GM12878 (cell line): ENCODE measurements at regions not wholly inside any gene's neighbourhood (a gene's known extent, or its start where the extent isn't known, plus 50 kb on each side); places are given as distances from the start of the nearest gene placed in this dataset.

Experiments
- ATAC-seq: fragments of 200-7000 bp; cut with Tn5 transposase; 3 replicates; pipeline ENCODE4 v1.9.1; 2020; ENCODE audit warnings: mild to moderate bottlenecking, moderate library complexity
- BruUV-seq: library from RNA; stranded (reverse); fragments of 400-500 nt; replicated peaks from 2 replicates; lab custom pipeline; 2021; lab: Mats Ljungman, UMichigan
- CTCF ChIA-PET: fragments of 300-600 bp; sonication (Branson Sonifier 250); formaldehyde crosslinking; extraction: SDS; loops from one replicate; lab custom pipeline; 2021; ENCODE audit warnings: inconsistent platforms; lab: Yijun Ruan, JAX
- POLR2A ChIA-PET: fragments of 350-600 bp; formaldehyde crosslinking; extraction: SDS; loops from one replicate; lab custom pipeline; 2021; ENCODE audit warnings: inconsistent platforms; lab: Charles Lee
- RAD21 ChIA-PET: fragments of 300-600 bp; sonication (Branson Sonifier 250); formaldehyde crosslinking; loops from one replicate; lab custom pipeline; 2023; ENCODE audit warnings: antibody characterized with exemption; ENCODE audit not compliant: unreplicated experiment; lab: Charles Lee
- SMC1A ChIA-PET: fragments of 300-600 bp; sonication (Branson Sonifier 250); formaldehyde crosslinking; loops from one replicate; lab custom pipeline; 2023; ENCODE audit not compliant: unreplicated experiment, uncharacterized antibody; lab: Charles Lee
- DNase-seq: peaks from one replicate; pipeline ENCODE4 v3.0.0-alpha.2; 2011; ENCODE audit warnings: low read depth, low spot score
- FAIRE-seq: peaks from 3 replicates; lab custom pipeline; 2011; peaks lifted over from hg19 to GRCh38; lab: Jason Lieb, UNC
- H2AFZ ChIP-seq: 2 replicates; pipeline ENCODE4 v1.6.0; 2011; ENCODE audit warnings: low read depth, low read length, control low read depth; ENCODE audit not compliant: control insufficient read depth
- H3K27ac ChIP-seq: 2 replicates; pipeline ENCODE4 v1.5.1; 2011; ENCODE audit warnings: control low read depth; ENCODE audit not compliant: control insufficient read depth, insufficient read depth
- H3K27me3 ChIP-seq, 2 experiments: replicated peaks in 1 of 2; 2 replicates each; pipeline versions ENCODE4 v1.6.0 to v1.6.1; 2011; ENCODE audit warnings: low read length in 1 of 2; ENCODE audit not compliant: control insufficient read depth in 2 of 2, insufficient read depth in 2 of 2
- H3K36me3 ChIP-seq, 2 experiments: 2 replicates each; pipeline ENCODE4 v1.5.1; 2011; ENCODE audit warnings: low read length in 1 of 2; ENCODE audit not compliant: control insufficient read depth in 2 of 2, insufficient read depth in 2 of 2
- H3K4me1 ChIP-seq: 2 replicates; pipeline ENCODE4 v1.6.1; 2011; ENCODE audit warnings: mild to moderate bottlenecking, low read length, moderate library complexity, mixed read lengths; ENCODE audit not compliant: control insufficient read depth, insufficient read depth
- H3K4me2 ChIP-seq: 2 replicates; pipeline ENCODE4 v1.6.0; 2011; ENCODE audit warnings: control low read depth; ENCODE audit not compliant: control insufficient read depth, insufficient read depth
- H3K4me3 ChIP-seq: fragments of 200-600 bp; sonication (generic); 2 replicates; pipeline ENCODE4 v1.5.1; 2016
- H3K79me2 ChIP-seq: 2 replicates; pipeline ENCODE4 v1.6.0; 2011; ENCODE audit warnings: low read length; ENCODE audit not compliant: control insufficient read depth, insufficient read depth
- H3K9ac ChIP-seq: 2 replicates; pipeline ENCODE4 v1.8.0; 2011; ENCODE audit warnings: low read length, control low read depth, mixed read lengths; ENCODE audit not compliant: control insufficient read depth, insufficient read depth
- H3K9me3 ChIP-seq: replicated peaks from 3 replicates; pipeline ENCODE4 v1.5.1; 2011; ENCODE audit warnings: mild to moderate bottlenecking, low read length; ENCODE audit not compliant: control insufficient read depth, insufficient read depth
- H4K20me1 ChIP-seq: 2 replicates; pipeline ENCODE4 v1.6.0; 2011; ENCODE audit not compliant: control insufficient read depth, insufficient read depth
- BRCA1 ChIP-seq: IDR thresholded peaks from 2 replicates; pipeline ENCODE4 v1.6.1; 2011; ENCODE audit warnings: low read depth, low read length, improper control_type of control experiment
- CHD4 ChIP-seq: fragments of 200-600 bp; sonication (generic); IDR thresholded peaks from 2 replicates; pipeline ENCODE4 v1.6.1; 2016; ENCODE audit warnings: mild to moderate bottlenecking
- CREM ChIP-seq: IDR thresholded peaks from 2 replicates; pipeline ENCODE4 v1.6.1; 2014; ENCODE audit warnings: antibody characterized with exemption, low read depth
- ESRRA ChIP-seq: IDR thresholded peaks from 2 replicates; pipeline ENCODE4 v1.6.1; 2012; ENCODE audit warnings: mild to moderate bottlenecking, low read length, improper control_type of control experiment
- HSF1 ChIP-seq: fragments of 150-350 bp; IDR thresholded peaks from 2 replicates; pipeline ENCODE4 v1.6.1; 2014; ENCODE audit warnings: mild to moderate bottlenecking, low read depth, low read length
- IKZF2 ChIP-seq, 2 experiments: fragments of 450-650 bp; IDR thresholded peaks; 2 replicates each; pipeline ENCODE4 v1.6.1; 2017; ENCODE audit warnings: mild to moderate bottlenecking in 2 of 2, moderate library complexity in 2 of 2
- IRF5 ChIP-seq: fragments of 450-650 bp; IDR thresholded peaks from 2 replicates; pipeline ENCODE4 v1.6.1; 2017; ENCODE audit warnings: borderline replicate concordance
- JUNB ChIP-seq: IDR thresholded peaks from 2 replicates; pipeline ENCODE4 v1.6.1; 2016; ENCODE audit warnings: antibody characterized with exemption, mild to moderate bottlenecking
- NR2F1 ChIP-seq: fragments of 450-650 bp; conservative IDR thresholded peaks from 2 replicates; pipeline ENCODE4 v1.6.1; 2017; ENCODE audit warnings: mild to moderate bottlenecking
- SMAD5 ChIP-seq: IDR thresholded peaks from 2 replicates; pipeline ENCODE4 v1.6.1; 2016; ENCODE audit warnings: antibody characterized with exemption, low read depth
- SREBF2 ChIP-seq: IDR thresholded peaks from 2 replicates; pipeline ENCODE4 v1.6.1; 2012; ENCODE audit warnings: mild to moderate bottlenecking, low read length
- SUZ12 ChIP-seq: fragments of 200-600 bp; sonication (generic); IDR thresholded peaks from one replicate; pipeline ENCODE4 v1.6.1; 2018; ENCODE audit warnings: antibody characterized with exemption, mild to moderate bottlenecking; ENCODE audit not compliant: unreplicated experiment
- TCF7 ChIP-seq: IDR thresholded peaks from 2 replicates; pipeline ENCODE4 v1.6.1; 2014; ENCODE audit warnings: antibody characterized with exemption, borderline replicate concordance
- ZBTB40 ChIP-seq: fragments of 450-650 bp; IDR thresholded peaks from 2 replicates; pipeline ENCODE4 v1.6.1; 2016; ENCODE audit warnings: mild to moderate bottlenecking, moderate library complexity, borderline replicate concordance
- WGBS: methylation state at CpG from one replicate; pipeline ENCODE4 v1.1.6; 2016; ENCODE audit warnings: low lambda C conversion rate; ENCODE audit not compliant: insufficient replicate concordance, insufficient coverage; ENCODE audit errors: missing lambda C conversion rate; 5-methylcytosine and 5-hydroxymethylcytosine counted together
- in situ Hi-C: fragments of 300-500 bp; cut with MboI; formaldehyde crosslinking; loops from 9 replicates; pipeline ENCODE4 v1.14.3; 2018; ENCODE audit warnings: mixed read lengths
- intact Hi-C: fragments of 100-400 bp; cut with micrococcal nuclease; formaldehyde crosslinking; loops from one replicate; pipeline ENCODE4 v1.14.2; 2022; ENCODE audit not compliant: unreplicated experiment
- TF ChIP-seq, protein P1 (sequence below): IDR thresholded peaks from 2 replicates; pipeline ENCODE4 v1.6.1; 2012; ENCODE audit warnings: improper control_type of control experiment, low read depth, low read length; ENCODE audit not compliant: insufficient replicate concordance

DNA sequence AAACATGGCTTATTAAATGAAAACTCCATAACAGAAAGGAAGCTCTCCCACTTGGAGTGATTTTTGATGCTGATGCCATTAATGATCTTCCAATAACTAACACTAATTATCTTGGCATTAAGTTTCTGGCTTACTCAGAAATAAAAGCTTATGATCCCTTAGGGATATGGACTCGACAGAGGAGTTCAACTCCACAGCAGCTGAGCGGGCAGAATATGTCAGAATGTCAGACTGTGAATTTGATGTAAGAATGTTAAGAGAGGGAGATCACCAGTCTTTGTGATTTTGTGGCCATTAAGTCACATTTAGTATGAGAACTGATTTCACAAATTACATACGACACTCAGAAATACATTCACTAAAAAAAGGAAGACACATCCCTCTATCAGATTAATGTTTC lies 2244.0 kb downstream of the ARAP2 start:
- 6% methylated on average over 3 of the region's 3 CpGs for WGBS
- POLR2A ChIA-PET, result no interaction called here
- no TSS peak for BruUV-seq
- TF ChIP-seq, protein P1, sequence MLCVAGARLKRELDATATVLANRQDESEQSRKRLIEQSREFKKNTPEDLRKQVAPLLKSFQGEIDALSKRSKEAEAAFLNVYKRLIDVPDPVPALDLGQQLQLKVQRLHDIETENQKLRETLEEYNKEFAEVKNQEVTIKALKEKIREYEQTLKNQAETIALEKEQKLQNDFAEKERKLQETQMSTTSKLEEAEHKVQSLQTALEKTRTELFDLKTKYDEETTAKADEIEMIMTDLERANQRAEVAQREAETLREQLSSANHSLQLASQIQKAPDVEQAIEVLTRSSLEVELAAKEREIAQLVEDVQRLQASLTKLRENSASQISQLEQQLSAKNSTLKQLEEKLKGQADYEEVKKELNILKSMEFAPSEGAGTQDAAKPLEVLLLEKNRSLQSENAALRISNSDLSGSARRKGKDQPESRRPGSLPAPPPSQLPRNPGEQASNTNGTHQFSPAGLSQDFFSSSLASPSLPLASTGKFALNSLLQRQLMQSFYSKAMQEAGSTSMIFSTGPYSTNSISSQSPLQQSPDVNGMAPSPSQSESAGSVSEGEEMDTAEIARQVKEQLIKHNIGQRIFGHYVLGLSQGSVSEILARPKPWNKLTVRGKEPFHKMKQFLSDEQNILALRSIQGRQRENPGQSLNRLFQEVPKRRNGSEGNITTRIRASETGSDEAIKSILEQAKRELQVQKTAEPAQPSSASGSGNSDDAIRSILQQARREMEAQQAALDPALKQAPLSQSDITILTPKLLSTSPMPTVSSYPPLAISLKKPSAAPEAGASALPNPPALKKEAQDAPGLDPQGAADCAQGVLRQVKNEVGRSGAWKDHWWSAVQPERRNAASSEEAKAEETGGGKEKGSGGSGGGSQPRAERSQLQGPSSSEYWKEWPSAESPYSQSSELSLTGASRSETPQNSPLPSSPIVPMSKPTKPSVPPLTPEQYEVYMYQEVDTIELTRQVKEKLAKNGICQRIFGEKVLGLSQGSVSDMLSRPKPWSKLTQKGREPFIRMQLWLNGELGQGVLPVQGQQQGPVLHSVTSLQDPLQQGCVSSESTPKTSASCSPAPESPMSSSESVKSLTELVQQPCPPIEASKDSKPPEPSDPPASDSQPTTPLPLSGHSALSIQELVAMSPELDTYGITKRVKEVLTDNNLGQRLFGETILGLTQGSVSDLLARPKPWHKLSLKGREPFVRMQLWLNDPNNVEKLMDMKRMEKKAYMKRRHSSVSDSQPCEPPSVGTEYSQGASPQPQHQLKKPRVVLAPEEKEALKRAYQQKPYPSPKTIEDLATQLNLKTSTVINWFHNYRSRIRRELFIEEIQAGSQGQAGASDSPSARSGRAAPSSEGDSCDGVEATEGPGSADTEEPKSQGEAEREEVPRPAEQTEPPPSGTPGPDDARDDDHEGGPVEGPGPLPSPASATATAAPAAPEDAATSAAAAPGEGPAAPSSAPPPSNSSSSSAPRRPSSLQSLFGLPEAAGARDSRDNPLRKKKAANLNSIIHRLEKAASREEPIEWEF, result no peak
- TF ChIP-seq ESRRA, result no peak
- no peak for TF ChIP-seq CHD4
- no peak for TF ChIP-seq CREM
- no peak for TF ChIP-seq JUNB
- no peak for TF ChIP-seq TCF7
- no peak for TF ChIP-seq BRCA1
- no peak for TF ChIP-seq IKZF2 (IDR thresholded peaks at IDR 0.05)
- no peak for TF ChIP-seq SUZ12
- TF ChIP-seq SMAD5, result no peak
- TF ChIP-seq IRF5, result no peak
- TF ChIP-seq ZBTB40, result no peak
- TF ChIP-seq NR2F1, result no peak
- TF ChIP-seq HSF1, result no peak
- TF ChIP-seq SREBF2, result no peak

More for the DNA sequence above, 2244.0 kb downstream of the ARAP2 start:
- DNase-seq, result no peak
- Histone ChIP-seq H3K79me2 (no peaks in the 10 kb centered on the region), H3K4me3 (no peak overlapping the region), H2AFZ (no peak overlapping the region), H4K20me1 (no peaks in the 10 kb centered on the region), H3K4me1 (no peaks in the 10 kb centered on the region), H3K9ac (no peak overlapping the region), H3K27me3 (no peaks in the 10 kb centered on the region), H3K27ac (no peak overlapping the region), H3K4me2 (no peak overlapping the region), H3K36me3 (no peaks in the 10 kb centered on the region), H3K9me3 (no peaks in the 10 kb centered on the region)
- no peak for FAIRE-seq
- SMC1A ChIA-PET, result no interaction called here
- CTCF ChIA-PET, result no interaction called here
- in situ Hi-C loops, result no loop called here
- ATAC-seq, result no peak
- intact Hi-C loops, result no loop called here
- RAD21 ChIA-PET, result no interaction called here
